Progenitor cell of endocrine pancreas (in vitro differentiated cells): ENCODE measurements at regions not wholly inside any gene's neighbourhood (a gene's known extent, or its start where the extent isn't known, plus 50 kb on each side); places are given as distances from the start of the nearest gene placed in this dataset.
"Not testable (repeated sequence)": the region's sequence is repeated elsewhere in the genome, so short reads cannot be mapped to it uniquely, and the experiment has no call there.

Experiments
- DNase-seq: peaks from one replicate; pipeline ENCODE4 v3.0.0; 2021; ENCODE audit warnings: low spot score; ENCODE audit not compliant: unreplicated experiment
- H3K27ac Mint-ChIP-seq: 2 replicates; pipeline ENCODE4 v1.8.0; 2021; ENCODE audit warnings: mild to moderate bottlenecking, moderate library complexity, mixed read lengths
- H3K27me3 Mint-ChIP-seq: 2 replicates; pipeline ENCODE4 v1.8.0; 2021; ENCODE audit warnings: mixed read lengths
- H3K36me3 Mint-ChIP-seq: 2 replicates; pipeline ENCODE4 v1.8.0; 2022; ENCODE audit warnings: mixed read lengths; ENCODE audit not compliant: insufficient read depth
- H3K4me1 Mint-ChIP-seq: 2 replicates; pipeline ENCODE4 v1.8.0; 2021; ENCODE audit warnings: low read depth, mixed read lengths
- H3K4me3 Mint-ChIP-seq: 2 replicates; pipeline ENCODE4 v1.8.0; 2021; ENCODE audit warnings: low read depth, mild to moderate bottlenecking, moderate library complexity, mixed read lengths
- H3K9me3 Mint-ChIP-seq: 2 replicates; pipeline ENCODE4 v1.8.0; 2021; ENCODE audit warnings: low read depth, mixed read lengths
- TF ChIP-seq, protein P1 (sequence below): fragments of 200-600 bp; sonication (generic); IDR thresholded peaks from one replicate; pipeline ENCODE4 v1.5.0; 2021; ENCODE audit warnings: antibody characterized with exemption, mild to moderate bottlenecking; ENCODE audit not compliant: unreplicated experiment

DNA sequence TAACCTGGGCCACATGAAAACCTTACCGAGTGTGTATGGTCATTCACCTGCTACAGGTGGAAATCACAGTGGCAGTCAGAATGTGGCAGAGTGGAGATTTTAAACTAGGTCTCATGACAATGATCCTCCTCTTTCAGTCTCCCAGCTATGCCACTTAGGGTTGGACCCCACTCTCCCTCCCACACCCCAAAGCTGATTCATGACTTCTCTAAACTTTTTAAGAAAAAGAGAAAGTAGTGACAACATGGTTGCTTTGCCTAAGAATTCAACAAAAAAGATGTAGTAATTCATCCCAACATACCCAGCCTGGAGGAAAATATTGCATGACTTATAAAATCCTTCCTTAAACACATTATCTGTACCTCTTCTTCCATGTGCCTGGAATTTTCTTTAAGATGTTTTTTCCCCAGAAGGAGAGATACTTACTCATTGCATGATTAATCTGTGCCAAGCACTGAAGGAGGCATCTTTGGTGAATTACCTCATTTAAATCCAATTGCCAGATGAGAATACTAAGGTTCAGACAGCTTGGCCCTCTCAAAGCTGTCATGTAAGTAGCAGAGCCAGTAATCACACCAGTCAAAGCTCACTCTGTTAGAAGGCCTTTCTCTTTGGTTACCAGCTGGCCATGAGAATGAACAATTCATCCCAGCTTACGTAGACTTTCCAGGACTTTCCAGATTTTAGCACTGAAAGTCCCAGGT lies 119.9 kb downstream of the COPRS start:
- DNase-seq: no peak
- H3K4me3 Mint-ChIP-seq: no peak overlapping the region
- no peaks in the 10 kb centered on the region for H3K9me3 Mint-ChIP-seq
- no peaks in the 10 kb centered on the region for H3K36me3 Mint-ChIP-seq
- peaks cover 9% of the 10 kb centered on the region for H3K4me1 Mint-ChIP-seq
- H3K27me3 Mint-ChIP-seq: peaks cover 3% of the 10 kb centered on the region
- H3K27ac Mint-ChIP-seq: no peak overlapping the region
- TF ChIP-seq, protein P1, sequence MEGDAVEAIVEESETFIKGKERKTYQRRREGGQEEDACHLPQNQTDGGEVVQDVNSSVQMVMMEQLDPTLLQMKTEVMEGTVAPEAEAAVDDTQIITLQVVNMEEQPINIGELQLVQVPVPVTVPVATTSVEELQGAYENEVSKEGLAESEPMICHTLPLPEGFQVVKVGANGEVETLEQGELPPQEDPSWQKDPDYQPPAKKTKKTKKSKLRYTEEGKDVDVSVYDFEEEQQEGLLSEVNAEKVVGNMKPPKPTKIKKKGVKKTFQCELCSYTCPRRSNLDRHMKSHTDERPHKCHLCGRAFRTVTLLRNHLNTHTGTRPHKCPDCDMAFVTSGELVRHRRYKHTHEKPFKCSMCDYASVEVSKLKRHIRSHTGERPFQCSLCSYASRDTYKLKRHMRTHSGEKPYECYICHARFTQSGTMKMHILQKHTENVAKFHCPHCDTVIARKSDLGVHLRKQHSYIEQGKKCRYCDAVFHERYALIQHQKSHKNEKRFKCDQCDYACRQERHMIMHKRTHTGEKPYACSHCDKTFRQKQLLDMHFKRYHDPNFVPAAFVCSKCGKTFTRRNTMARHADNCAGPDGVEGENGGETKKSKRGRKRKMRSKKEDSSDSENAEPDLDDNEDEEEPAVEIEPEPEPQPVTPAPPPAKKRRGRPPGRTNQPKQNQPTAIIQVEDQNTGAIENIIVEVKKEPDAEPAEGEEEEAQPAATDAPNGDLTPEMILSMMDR: no peak

DNA sequence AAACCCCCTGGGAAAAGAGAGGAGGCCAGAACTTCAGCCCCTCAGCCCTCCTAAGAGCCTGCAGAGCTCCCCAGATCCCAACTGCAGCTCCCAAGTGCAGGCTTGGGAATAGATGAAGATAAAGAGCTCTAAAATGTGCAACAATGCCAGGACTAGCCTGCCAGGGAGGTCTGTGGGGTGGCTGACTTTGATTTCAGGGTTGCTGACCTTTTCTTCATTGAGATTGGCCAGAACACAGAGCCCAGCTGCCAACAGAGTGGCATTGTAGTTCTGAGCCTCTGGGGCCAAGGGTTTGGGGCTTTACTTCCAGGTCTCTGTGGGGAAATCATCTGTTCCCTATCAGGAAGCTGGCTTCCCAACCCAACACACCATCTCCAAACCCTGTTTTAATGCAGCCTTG lies 120.6 kb downstream of the COPRS start:
- H3K9me3 Mint-ChIP-seq: no peaks in the 10 kb centered on the region
- peaks cover 6% of the 10 kb centered on the region for H3K27me3 Mint-ChIP-seq
- no peaks in the 10 kb centered on the region for H3K36me3 Mint-ChIP-seq
- no peak overlapping the region for H3K4me3 Mint-ChIP-seq
- TF ChIP-seq, protein P1: no peak
- no peak for DNase-seq
- H3K4me1 Mint-ChIP-seq: peaks cover 6% of the 10 kb centered on the region
- no peak overlapping the region for H3K27ac Mint-ChIP-seq

DNA sequence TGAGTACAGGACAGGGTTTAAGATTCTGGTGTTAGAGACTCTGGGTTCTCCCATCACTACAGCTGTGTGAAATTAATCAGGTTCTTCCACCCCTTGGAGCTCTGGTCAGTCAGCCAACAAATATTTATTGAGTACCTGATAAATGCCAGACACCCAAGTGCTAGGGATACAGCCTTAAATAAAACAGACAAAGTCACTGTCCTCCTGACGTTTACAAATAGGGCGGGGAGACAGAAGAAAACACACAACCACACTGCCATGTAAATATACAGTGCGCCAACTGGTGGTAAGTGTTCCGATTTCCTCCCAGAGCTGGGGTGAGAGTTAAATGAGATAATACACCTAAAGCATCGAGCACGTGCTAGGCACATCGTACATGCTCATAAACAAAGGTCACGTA lies 121.0 kb downstream of the COPRS start:
- peaks cover 7% of the 10 kb centered on the region for H3K27me3 Mint-ChIP-seq
- no peak overlapping the region for H3K27ac Mint-ChIP-seq
- TF ChIP-seq, protein P1: no peak
- DNase-seq: no peak
- H3K4me3 Mint-ChIP-seq: no peak overlapping the region
- H3K4me1 Mint-ChIP-seq: peaks cover 6% of the 10 kb centered on the region
- no peaks in the 10 kb centered on the region for H3K9me3 Mint-ChIP-seq
- H3K36me3 Mint-ChIP-seq: no peaks in the 10 kb centered on the region

DNA sequence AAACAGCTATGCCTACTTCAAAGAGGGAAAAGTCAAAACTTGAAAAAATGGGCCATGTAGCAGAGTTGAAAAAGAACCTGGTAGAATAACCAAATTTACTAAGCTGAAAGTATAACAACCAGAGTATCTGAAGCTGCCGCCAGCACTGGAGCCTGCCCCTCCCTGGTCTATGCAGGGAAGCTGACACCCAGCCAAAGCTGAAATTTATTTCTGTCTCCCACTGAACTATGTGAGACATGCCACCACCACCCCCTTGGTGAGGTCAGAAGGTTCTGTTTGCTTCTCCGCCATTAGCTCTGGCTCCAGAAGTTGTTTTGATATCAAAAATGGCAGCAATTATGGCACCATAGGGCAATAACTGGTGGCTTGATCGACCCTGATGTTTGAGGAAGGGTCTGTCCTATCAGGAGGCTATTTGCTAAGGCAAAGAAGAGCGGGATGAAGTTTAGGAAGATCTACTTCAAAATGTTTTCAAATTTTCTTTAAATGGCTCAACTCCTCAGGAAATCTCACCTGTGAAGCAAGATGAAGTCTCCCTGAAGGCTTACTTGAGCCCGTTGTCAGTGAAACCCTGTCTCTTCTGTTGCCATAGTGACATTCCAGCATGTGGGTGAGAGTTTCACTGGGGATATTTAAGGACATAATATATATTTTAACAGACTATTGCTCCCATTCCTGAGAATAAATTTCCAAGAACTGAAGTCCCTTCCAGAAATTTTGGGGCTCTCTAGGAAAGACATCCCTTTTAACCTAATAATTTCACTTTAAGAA lies 122.0 kb downstream of the COPRS start:
- Mint-ChIP-seq H3K9me3 (no peaks in the 10 kb centered on the region), H3K27ac (peak overlapping the region; percentile 44), H3K4me3 (no peak overlapping the region), H3K27me3 (peaks cover 12% of the 10 kb centered on the region), H3K36me3 (no peaks in the 10 kb centered on the region), H3K4me1 (peaks cover 6% of the 10 kb centered on the region)
- TF ChIP-seq, protein P1: no peak
- DNase-seq: no peak

DNA sequence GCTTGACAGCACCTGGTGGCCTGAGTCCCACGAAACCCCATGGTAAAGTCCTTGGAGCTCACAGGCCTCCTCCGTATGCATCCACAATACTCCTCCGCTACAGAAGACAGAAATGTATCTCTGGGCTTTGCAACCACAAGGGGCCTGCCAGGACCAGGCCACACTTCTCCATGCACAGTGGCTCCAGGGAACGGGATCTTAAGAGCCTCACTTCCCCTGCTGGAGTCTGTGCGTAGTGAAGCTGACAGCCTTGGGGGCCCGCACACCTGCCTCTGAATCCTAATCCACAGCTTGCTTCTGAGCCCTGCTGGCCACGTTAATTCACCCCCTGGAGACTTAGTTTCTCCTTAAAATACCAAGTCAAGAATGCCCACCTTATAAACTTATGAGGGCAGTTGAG lies 125.7 kb downstream of the COPRS start:
- no peak for DNase-seq
- no peak overlapping the region for H3K27ac Mint-ChIP-seq
- peaks cover 10% of the 10 kb centered on the region for H3K27me3 Mint-ChIP-seq
- no peaks in the 10 kb centered on the region for H3K36me3 Mint-ChIP-seq
- no peaks in the 10 kb centered on the region for H3K9me3 Mint-ChIP-seq
- H3K4me1 Mint-ChIP-seq: peaks cover 6% of the 10 kb centered on the region
- TF ChIP-seq, protein P1: no peak
- no peak overlapping the region for H3K4me3 Mint-ChIP-seq

DNA sequence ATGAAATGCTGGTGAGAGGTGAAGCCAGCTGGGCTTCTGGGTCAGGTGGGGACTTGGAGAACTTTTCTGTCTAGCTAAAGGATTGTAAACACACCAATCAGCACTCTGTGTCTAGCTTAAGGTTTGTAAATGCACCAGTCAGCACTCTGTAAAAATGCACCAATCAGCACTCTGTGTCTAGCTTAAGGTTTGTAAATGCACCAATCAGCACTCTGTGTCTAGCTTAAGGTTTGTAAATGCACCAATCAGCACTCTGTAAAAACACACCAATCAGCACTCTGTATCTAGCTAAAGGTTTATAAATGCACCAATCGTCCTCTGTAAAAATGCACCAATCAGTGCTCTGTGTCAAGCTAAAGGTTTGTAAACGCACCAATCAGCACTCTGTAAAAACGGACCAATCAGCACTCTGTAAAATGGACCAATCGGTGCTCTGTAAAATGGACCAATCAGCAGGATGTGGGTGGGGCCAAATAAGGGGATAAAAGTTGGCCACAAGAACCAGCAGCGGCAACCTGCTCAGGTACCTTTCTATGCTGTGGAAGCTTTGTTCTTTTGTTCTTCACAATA lies 127.4 kb downstream of the COPRS start:
- H3K36me3 Mint-ChIP-seq, H3K27me3 Mint-ChIP-seq, H3K4me3 Mint-ChIP-seq, H3K4me1 Mint-ChIP-seq, H3K27ac Mint-ChIP-seq, DNase-seq, H3K9me3 Mint-ChIP-seq: not testable (repeated sequence)
